AG10803 (cell line): ENCODE measurements at regions not wholly inside any gene's neighbourhood (a gene's known extent, or its start where the extent isn't known, plus 50 kb on each side); places are given as distances from the start of the nearest gene placed in this dataset.

Experiments used
- DNase-seq: peaks from one replicate; pipeline ENCODE4 v3.0.0; 2010; ENCODE audit warnings: low read depth
- H3K4me3 ChIP-seq: 2 replicates; pipeline ENCODE4 v1.5.1; 2011; ENCODE audit warnings: mild to moderate bottlenecking, low read length, control low read depth
- TF ChIP-seq, protein P1 (sequence below): conservative IDR thresholded peaks from 2 replicates; pipeline ENCODE4 v1.5.1; 2011; ENCODE audit warnings: mild to moderate bottlenecking, low read length, control low read depth, inconsistent platforms

- H3K4me3 ChIP-seq, result no peak overlapping the region
- TF ChIP-seq, protein P1, sequence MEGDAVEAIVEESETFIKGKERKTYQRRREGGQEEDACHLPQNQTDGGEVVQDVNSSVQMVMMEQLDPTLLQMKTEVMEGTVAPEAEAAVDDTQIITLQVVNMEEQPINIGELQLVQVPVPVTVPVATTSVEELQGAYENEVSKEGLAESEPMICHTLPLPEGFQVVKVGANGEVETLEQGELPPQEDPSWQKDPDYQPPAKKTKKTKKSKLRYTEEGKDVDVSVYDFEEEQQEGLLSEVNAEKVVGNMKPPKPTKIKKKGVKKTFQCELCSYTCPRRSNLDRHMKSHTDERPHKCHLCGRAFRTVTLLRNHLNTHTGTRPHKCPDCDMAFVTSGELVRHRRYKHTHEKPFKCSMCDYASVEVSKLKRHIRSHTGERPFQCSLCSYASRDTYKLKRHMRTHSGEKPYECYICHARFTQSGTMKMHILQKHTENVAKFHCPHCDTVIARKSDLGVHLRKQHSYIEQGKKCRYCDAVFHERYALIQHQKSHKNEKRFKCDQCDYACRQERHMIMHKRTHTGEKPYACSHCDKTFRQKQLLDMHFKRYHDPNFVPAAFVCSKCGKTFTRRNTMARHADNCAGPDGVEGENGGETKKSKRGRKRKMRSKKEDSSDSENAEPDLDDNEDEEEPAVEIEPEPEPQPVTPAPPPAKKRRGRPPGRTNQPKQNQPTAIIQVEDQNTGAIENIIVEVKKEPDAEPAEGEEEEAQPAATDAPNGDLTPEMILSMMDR, result no peak
- peak; percentile 97 for DNase-seq
These were observed 83.1 kb upstream of the STEAP1B start for GRCh38 chr7:22582863-22583622.

DNA sequence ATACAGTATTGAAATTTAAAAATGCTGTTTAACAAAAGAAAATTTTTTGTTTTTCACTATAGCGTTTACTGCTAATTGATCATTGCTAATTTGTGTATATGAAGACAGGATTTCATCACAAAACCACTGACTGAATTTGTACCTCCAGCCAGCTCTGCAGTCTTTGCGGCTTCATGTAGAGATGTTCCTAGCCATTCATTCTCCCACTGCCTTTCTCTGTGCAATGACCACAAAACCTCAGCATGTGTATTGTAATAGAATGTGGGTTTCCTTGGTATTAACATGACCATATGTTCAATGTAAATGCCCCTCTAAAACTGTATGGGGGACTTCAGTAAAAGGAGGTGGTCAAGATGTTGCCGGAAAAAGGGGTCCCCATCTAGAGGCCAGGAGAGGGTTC is 81.1 kb upstream of the STEAP1B start:
- H3K4me3 ChIP-seq, result no peak overlapping the region
- TF ChIP-seq, protein P1, result no peak
- no peak for DNase-seq

DNA sequence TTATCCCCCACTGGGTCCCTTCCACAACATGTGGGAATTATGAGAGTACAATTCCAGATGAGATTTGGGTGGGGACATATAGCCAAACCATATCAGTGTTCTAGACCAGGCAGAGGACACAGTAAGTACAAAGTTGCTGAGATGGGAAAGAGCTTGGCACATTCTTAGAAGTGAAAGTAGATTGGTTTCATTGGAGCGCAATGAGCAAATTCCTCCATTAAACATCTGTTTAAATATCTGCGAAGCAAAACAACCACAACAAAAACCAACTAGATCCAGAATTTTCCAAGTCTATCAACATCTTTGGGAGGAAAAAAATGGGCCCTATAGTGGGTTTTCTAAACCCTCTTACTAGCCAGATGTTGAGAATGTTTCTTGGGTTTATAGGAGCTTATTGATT is 80.0 kb upstream of the STEAP1B start:
- H3K4me3 ChIP-seq, result no peak overlapping the region
- DNase-seq, result no peak
- TF ChIP-seq, protein P1, result no peak

DNA sequence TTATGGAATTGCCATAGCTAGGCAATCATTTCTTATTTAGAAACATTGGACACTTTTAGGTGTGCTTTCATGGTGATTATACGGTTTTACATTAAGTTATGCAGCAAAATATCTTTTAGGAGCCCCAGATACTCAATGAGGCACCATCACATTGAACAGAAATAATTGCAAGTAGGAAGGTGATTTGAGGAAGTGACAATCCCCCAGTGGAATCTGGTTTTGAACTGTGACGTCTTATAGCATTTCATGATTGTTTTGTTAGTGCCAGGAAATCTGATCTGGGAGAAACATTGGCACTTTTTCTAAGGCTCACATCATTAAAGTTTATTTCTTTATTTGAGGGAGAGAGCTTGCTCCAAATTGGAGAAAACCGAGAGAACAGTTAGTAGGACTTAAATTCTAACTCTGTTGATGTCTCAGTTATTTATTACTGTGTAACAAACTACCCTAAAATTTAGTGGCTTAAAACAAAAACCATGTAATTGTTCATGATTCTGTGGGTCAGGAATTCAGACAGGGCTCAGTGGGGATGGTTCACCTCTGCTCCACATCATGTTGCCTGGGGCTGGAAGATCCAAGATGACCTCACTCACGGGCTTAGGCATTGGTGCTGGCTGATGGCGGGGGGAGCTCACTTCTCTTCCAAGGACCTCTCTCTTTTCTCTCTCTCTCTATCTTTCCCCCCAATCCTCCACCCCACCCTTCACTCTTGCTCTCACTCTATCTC is 78.2 kb upstream of the STEAP1B start:
- no peak overlapping the region for H3K4me3 ChIP-seq
- TF ChIP-seq, protein P1, result no peak
- DNase-seq, result peak; percentile 94

DNA sequence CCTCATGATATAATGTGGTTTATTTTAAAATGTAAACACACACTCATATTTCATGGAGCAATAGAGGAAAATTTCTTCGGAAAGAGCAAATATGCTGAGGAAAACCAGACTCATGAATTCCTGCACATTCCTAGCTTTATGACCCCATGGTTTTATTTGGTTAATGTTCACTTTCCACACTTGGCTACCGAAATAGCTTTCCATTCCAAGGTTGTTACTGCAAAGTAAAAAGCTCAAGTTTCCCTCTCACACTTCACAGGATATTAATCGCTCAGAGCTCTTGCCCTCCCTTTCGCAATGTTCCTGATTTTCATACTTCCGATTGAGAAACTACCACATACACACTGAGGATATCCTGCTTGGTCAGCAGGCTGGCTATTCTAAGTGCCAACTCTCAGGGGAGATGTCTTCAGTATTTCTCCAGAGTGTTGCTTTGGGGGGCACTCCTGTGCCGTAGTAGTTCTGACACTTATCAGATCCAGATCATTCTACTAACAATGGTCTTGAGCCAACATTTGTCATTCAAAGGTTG is 77.5 kb upstream of the STEAP1B start:
- H3K4me3 ChIP-seq, result no peak overlapping the region
- peak; percentile 100 for DNase-seq
- TF ChIP-seq, protein P1, result 0 out of 2 replicates have a peak, but pooled peaks have one; percentile 4

GRCh38 chr7:22576612-22577469 is 76.9 kb upstream of the STEAP1B start:
- H3K4me3 ChIP-seq, result no peak overlapping the region
- DNase-seq, result no peak
- TF ChIP-seq, protein P1, result no peak
